ENCODE measurements at regions not wholly inside any gene's neighbourhood (a gene's known extent, or its start where the extent isn't known, plus 50 kb on each side); places are given as distances from the start of the nearest gene placed in this dataset.
"Not testable (repeated sequence)": the region's sequence is repeated elsewhere in the genome, so short reads cannot be mapped to it uniquely, and the experiment has no call there.

DNA sequence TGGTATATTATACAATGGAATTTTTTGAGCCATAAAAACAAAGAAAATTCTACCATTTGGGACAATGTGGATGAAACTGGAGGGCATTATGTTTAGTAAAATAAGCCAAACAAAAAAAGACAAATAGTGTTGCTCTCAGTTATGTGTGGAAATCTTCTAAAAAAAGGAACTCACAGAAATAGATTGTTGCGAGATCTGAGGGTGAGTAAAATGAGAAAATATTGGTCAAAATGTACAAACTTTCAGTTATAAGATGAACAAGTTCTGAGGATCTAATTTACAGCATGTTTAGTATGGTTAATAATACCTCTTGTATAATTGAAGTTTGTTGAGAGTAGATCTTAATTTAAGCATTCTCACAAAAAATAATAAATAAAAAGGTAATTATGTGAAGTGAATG, 291.2 kb downstream of the KIF20B start:
- ATAC-seq (ENCODE audit: poor library complexity) (no peak), DNase-seq (no peak)
- POLR2A ChIA-PET = no interaction called here
- CTCF ChIA-PET = no interaction called here
- TF ChIP-seq, protein P1, sequence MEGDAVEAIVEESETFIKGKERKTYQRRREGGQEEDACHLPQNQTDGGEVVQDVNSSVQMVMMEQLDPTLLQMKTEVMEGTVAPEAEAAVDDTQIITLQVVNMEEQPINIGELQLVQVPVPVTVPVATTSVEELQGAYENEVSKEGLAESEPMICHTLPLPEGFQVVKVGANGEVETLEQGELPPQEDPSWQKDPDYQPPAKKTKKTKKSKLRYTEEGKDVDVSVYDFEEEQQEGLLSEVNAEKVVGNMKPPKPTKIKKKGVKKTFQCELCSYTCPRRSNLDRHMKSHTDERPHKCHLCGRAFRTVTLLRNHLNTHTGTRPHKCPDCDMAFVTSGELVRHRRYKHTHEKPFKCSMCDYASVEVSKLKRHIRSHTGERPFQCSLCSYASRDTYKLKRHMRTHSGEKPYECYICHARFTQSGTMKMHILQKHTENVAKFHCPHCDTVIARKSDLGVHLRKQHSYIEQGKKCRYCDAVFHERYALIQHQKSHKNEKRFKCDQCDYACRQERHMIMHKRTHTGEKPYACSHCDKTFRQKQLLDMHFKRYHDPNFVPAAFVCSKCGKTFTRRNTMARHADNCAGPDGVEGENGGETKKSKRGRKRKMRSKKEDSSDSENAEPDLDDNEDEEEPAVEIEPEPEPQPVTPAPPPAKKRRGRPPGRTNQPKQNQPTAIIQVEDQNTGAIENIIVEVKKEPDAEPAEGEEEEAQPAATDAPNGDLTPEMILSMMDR (IDR thresholded peaks at IDR 0.05) = no peak
- Histone ChIP-seq H3K4me1 (ENCODE audit: insufficient read depth, low read length) (no peaks in the 10 kb centered on the region), H3K36me3 (ENCODE audit: insufficient read depth, low read length) (no peaks in the 10 kb centered on the region), H3K9me3 (ENCODE audit: control insufficient read depth in 1 of 2, insufficient read depth in 1 of 2, low read length in 2 of 2) (peaks cover 0 to 5% of the 10 kb centered on the region in 2 experiments), H3K4me3 (ENCODE audit: low read length) (no peak overlapping the region), H3K27ac (ENCODE audit: low read depth in 1 of 2, low read length in 2 of 2) (no peak overlapping the region), H3K27me3 (ENCODE audit: control insufficient read depth in 1 of 2, insufficient read depth in 2 of 2, low read length in 2 of 2) (no peaks in the 10 kb centered on the region)
- Mint-ChIP-seq H3K27me3 (no peaks in the 10 kb centered on the region), H3K36me3 (ENCODE audit: low read depth) (no peaks in the 10 kb centered on the region), H3K4me3 (no peak overlapping the region), H3K9me3 (peaks cover 3% of the 10 kb centered on the region), H3K27ac (no peak overlapping the region), H3K4me1 (ENCODE audit: low read depth) (no peaks in the 10 kb centered on the region)
- intact Hi-C loops (cut with DNase I, micrococcal nuclease) = no loop called here

DNA sequence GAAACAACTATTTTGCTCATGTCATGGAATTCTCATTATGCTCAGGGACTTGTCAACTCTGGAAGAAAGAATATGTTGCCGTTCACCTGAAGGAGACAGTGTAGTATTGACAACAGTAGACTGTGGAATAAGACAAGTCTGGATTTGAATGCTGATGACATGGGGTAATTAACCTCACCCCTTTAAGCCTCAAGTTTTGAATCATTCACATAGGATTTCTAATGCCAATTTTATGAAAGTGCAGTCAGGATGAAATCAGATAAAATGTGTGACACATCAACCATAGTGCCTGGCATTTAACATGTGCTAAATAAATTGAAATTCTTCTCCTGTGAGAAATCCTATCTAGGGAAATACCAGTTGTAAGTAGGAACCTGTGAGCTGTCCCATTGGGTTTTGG, 305.8 kb downstream of the KIF20B start:
- POLR2A ChIA-PET = no interaction called here
- Histone ChIP-seq H3K36me3 (ENCODE audit: insufficient read depth, low read length) (no peaks in the 10 kb centered on the region), H3K4me1 (ENCODE audit: insufficient read depth, low read length) (no peaks in the 10 kb centered on the region), H3K9me3 (ENCODE audit: control insufficient read depth in 1 of 2, insufficient read depth in 1 of 2, low read length in 2 of 2) (no peaks in the 10 kb centered on the region), H3K4me3 (ENCODE audit: low read length) (no peak overlapping the region), H3K27me3 (ENCODE audit: control insufficient read depth in 1 of 2, insufficient read depth in 2 of 2, low read length in 2 of 2) (no peaks in the 10 kb centered on the region), H3K27ac (ENCODE audit: low read depth in 1 of 2, low read length in 2 of 2) (no peak overlapping the region)
- TF ChIP-seq, protein P1 (IDR thresholded peaks at IDR 0.05) = no peak
- ATAC-seq (ENCODE audit: poor library complexity) (no peak), DNase-seq (no peak)
- H3K9me3 Mint-ChIP-seq = no peaks in the 10 kb centered on the region
- no peak overlapping the region for H3K4me3 Mint-ChIP-seq
- no peaks in the 10 kb centered on the region for H3K4me1 Mint-ChIP-seq (ENCODE audit: low read depth)
- H3K36me3 Mint-ChIP-seq (ENCODE audit: low read depth) = no peaks in the 10 kb centered on the region
- intact Hi-C loops (cut with DNase I, micrococcal nuclease) = no loop called here
- CTCF ChIA-PET = no interaction called here
- H3K27ac Mint-ChIP-seq = no peak overlapping the region
- no peaks in the 10 kb centered on the region for H3K27me3 Mint-ChIP-seq

DNA sequence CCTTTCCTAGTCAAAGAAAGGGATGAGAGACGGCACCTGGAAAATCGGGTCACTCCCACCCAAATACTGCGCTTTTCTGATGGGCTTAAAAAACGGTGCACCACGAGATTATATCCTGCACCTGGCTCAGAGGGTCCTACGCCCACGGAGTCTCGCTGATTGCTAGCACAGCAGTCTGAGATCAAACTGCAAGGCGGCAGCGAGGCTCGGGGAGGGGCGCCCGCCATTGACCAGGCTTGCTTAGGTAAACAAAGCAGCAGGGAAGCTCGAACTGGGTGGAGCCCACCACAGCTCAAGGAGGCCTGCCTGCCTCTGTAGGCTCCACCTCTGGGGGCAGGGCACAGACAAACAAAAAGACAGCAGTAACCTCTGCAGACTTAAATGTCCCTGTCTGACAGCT, 309.9 kb downstream of the KIF20B start:
- H3K27ac ChIP-seq (ENCODE audit: low read depth in 1 of 2, low read length in 2 of 2); H3K27me3 ChIP-seq (ENCODE audit: control insufficient read depth in 1 of 2, insufficient read depth in 2 of 2, low read length in 2 of 2); H3K4me3 Mint-ChIP-seq; intact Hi-C loops (cut with DNase I, micrococcal nuclease); CTCF ChIA-PET; H3K27me3 Mint-ChIP-seq; H3K4me1 Mint-ChIP-seq (ENCODE audit: low read depth); H3K9me3 Mint-ChIP-seq; H3K36me3 Mint-ChIP-seq (ENCODE audit: low read depth); H3K9me3 ChIP-seq (ENCODE audit: control insufficient read depth in 1 of 2, insufficient read depth in 1 of 2, low read length in 2 of 2); H3K27ac Mint-ChIP-seq; H3K4me3 ChIP-seq (ENCODE audit: low read length); DNase-seq; H3K36me3 ChIP-seq (ENCODE audit: insufficient read depth, low read length); H3K4me1 ChIP-seq (ENCODE audit: insufficient read depth, low read length); ATAC-seq (ENCODE audit: poor library complexity); POLR2A ChIA-PET: not testable (repeated sequence)

DNA sequence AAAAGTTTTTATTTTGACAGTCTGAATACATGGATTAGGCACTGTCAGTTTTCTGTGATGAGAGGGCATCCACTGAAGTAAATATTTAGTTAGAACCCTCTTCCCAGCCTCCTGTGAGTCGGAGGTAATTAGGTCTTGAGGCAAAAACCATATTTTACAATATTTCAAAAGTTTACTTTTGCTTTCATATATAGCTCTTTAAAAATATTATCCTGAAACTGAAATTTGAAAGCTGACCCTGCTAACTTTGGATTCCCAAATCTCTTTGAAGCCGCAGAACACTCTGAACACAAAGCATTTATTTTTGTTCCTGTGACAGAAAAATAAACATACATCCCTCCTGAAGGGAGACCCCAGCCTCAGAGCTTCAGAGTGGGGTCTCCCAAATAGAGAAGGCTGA, 317.4 kb downstream of the KIF20B start:
- H3K9me3 ChIP-seq (ENCODE audit: control insufficient read depth in 1 of 2, insufficient read depth in 1 of 2, low read length in 2 of 2) = no peaks in the 10 kb centered on the region
- TF ChIP-seq, protein P1 (IDR thresholded peaks at IDR 0.05) = no peak

More for the DNA sequence above, 317.4 kb downstream of the KIF20B start:
- no peak overlapping the region for H3K4me3 ChIP-seq (ENCODE audit: low read length)
- no peaks in the 10 kb centered on the region for H3K36me3 ChIP-seq (ENCODE audit: insufficient read depth, low read length)
- DNase-seq (no peak), ATAC-seq (ENCODE audit: poor library complexity) (no peak)
- no peaks in the 10 kb centered on the region for H3K4me1 Mint-ChIP-seq (ENCODE audit: low read depth)
- no peak overlapping the region for H3K4me3 Mint-ChIP-seq
- POLR2A ChIA-PET = no interaction called here
- no peak overlapping the region for H3K27ac Mint-ChIP-seq
- no peaks in the 10 kb centered on the region for H3K4me1 ChIP-seq (ENCODE audit: insufficient read depth, low read length)
- H3K27me3 ChIP-seq (ENCODE audit: control insufficient read depth in 1 of 2, insufficient read depth in 2 of 2, low read length in 2 of 2) = no peaks in the 10 kb centered on the region
- H3K9me3 Mint-ChIP-seq = peaks cover 6% of the 10 kb centered on the region
- H3K36me3 Mint-ChIP-seq (ENCODE audit: low read depth) = no peaks in the 10 kb centered on the region
- CTCF ChIA-PET = no interaction called here
- no peaks in the 10 kb centered on the region for H3K27me3 Mint-ChIP-seq
- no peak overlapping the region for H3K27ac ChIP-seq (ENCODE audit: low read depth in 1 of 2, low read length in 2 of 2)
- intact Hi-C loops (cut with DNase I, micrococcal nuclease) = no loop called here

All from CD4-positive, alpha-beta T cell (primary cell).